OCI-LY1 (cell line): ENCODE measurements at regions not wholly inside any gene's neighbourhood (a gene's known extent, or its start where the extent isn't known, plus 50 kb on each side); places are given as distances from the start of the nearest gene placed in this dataset.

Experiments used
- EZH2 ChIP-seq: fragments of 200-600 bp; sonication (generic), shearing (Covaris generic); IDR thresholded peaks from 2 replicates; pipeline ENCODE4 v1.8.0; 2017; ENCODE audit warnings: borderline replicate concordance, mixed run types, mild to moderate bottlenecking, antibody characterized with exemption, low read length, moderate library complexity, mixed read lengths
- TF ChIP-seq, protein P1 (sequence below): fragments of 200-600 bp; sonication (generic), shearing (Covaris generic); IDR thresholded peaks from 2 replicates; pipeline ENCODE4 v1.5.1; 2017; ENCODE audit warnings: mild to moderate bottlenecking, antibody characterized with exemption, low read length, moderate library complexity, mixed read lengths

GRCh38 chr3:186432189-186432588, 70.2 kb upstream of the DGKG start:
- TF ChIP-seq, protein P1, sequence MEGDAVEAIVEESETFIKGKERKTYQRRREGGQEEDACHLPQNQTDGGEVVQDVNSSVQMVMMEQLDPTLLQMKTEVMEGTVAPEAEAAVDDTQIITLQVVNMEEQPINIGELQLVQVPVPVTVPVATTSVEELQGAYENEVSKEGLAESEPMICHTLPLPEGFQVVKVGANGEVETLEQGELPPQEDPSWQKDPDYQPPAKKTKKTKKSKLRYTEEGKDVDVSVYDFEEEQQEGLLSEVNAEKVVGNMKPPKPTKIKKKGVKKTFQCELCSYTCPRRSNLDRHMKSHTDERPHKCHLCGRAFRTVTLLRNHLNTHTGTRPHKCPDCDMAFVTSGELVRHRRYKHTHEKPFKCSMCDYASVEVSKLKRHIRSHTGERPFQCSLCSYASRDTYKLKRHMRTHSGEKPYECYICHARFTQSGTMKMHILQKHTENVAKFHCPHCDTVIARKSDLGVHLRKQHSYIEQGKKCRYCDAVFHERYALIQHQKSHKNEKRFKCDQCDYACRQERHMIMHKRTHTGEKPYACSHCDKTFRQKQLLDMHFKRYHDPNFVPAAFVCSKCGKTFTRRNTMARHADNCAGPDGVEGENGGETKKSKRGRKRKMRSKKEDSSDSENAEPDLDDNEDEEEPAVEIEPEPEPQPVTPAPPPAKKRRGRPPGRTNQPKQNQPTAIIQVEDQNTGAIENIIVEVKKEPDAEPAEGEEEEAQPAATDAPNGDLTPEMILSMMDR = no peak
- TF ChIP-seq EZH2 = no peak
